ENCODE measurements at regions not wholly inside any gene's neighbourhood (a gene's known extent, or its start where the extent isn't known, plus 50 kb on each side); places are given as distances from the start of the nearest gene placed in this dataset.

DNA sequence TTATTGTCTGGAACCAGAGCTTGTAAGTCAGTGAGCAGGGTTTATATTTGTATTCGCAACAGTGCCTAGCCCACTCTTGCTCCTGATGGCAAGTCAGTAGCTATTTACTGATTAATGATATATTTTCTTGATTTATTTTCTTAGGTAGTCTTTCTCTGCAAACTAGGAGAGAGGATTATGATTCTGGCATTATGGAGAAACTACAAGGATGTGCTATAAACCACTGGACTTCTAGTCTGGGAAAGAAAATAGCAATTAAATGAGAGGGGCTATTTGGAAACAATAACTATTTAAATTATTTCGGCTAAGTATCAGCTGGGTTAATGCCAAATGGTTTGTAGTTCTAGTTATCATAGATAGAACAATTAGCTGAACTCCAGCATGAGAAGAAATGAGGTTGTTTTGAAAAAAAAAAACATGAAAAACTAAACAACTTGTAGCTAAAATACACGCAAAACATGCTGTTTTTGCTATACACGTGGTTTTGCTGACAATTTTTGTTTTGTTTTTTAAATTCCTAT, 304.9 kb upstream of the TCF21 start:
- H3K9me3 Mint-ChIP-seq = peaks cover 0 to 4% of the 10 kb centered on the region in 2 donors
- no peaks in the 10 kb centered on the region for H3K36me3 Mint-ChIP-seq
- H3K27ac Mint-ChIP-seq = no peak overlapping the region
- ATAC-seq (no peak), DNase-seq (ENCODE audit: low spot score in 2 of 2) (no peak)

DNA sequence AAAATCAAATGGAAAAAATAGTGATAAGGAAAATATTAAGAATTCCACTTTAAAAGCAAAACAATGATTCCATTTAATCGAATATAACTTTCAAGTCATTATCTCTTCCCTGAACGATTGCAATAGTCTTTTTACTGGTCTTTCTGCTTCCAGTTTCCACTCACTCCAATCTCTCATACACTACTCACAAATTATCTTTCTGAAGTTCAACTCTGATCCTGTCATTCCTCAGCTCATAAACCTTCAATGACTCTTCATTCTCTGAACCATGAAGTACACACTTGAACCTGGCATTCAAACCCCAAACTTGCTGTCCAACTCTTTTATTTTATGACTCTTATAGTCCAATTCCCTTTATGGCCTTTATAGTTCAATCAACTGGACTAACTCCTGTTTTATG, 304.1 kb upstream of the TCF21 start:
- Mint-ChIP-seq H3K27ac (no peak overlapping the region), H3K36me3 (no peaks in the 10 kb centered on the region), H3K9me3 (peaks cover 0 to 4% of the 10 kb centered on the region in 2 donors)
- DNase-seq (ENCODE audit: low spot score in 2 of 2) (no peak), ATAC-seq (no peak)

DNA sequence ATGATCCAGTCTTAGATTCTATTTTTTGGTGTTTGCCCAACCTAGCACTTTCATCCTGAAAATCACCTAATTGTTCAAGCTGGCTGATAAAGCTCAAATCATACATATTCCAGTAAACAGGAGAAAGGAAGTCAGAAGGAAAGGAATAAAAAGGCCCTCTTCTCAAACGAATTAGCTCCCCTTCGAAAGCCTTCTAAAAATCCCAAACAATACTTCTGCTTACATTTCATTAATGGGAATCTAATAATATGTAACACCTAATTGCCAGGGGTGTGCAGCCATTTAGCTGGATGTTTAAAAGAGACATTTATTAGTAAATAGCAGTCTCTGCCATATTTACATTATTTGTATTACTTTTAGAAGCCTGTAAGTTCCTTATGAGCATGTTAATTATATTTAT, 302.9 kb upstream of the TCF21 start:
- ATAC-seq = no peak
- no peaks in the 10 kb centered on the region for H3K36me3 Mint-ChIP-seq

DNA sequence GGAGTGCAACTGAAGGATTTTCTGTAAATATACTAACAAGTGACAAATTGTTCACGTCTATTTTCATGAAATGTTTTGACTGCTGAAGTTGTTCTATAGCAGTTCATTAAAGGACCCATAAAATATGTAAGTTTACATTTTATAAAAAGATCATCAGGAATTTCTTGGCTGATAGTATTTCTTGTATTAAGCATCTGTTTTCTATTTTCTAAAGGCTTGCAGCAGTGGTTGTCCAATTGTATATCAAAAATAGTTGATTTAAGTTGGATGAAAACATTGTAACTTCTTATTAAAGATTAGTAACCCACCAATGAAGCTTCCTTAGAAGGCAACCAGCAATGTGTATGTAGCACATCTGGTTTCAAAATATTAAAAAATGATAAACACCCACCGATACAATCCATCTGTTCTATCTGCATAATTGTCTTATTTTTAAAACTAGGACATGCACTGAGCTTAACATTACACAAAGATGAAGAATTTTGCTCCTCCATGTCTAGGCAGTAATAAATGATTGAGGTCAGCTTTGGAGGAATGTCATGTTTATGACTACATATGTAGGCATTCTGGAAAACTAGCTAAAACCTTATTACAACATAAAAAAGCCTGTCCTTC, 301.3 kb upstream of the TCF21 start:
- Mint-ChIP-seq H3K27ac (no peak overlapping the region), H3K9me3 (peaks cover 0 to 7% of the 10 kb centered on the region in 2 donors), H3K36me3 (no peaks in the 10 kb centered on the region)
- ATAC-seq = no peak
- no peak for DNase-seq (ENCODE audit: low spot score in 2 of 2)

More for the DNA sequence above, 302.9 kb upstream of the TCF21 start:
- no peak overlapping the region for H3K27ac Mint-ChIP-seq
- peaks cover 0 to 9% of the 10 kb centered on the region in 2 donors for H3K9me3 Mint-ChIP-seq
- DNase-seq (ENCODE audit: low spot score in 2 of 2) = no peak

DNA sequence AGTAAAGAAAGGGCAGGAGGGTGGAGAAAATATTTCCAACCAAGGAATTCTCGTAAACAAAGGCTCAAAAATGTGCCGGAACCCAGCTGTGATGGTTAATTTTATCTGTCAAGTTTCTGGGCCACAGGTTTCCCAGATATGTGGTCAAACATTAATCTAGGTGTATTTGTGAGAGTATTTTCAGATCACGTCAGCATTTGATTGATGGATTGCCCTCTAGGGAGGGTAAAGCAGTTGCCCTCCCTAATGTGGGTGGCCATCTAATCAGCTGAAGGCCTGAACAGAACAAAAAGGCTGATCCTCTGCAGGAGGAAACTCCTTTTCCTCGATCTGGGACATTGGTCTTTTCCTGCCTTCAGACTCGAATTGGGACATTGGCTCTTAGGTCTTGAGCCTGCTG, 298.7 kb upstream of the TCF21 start:
- no peak for DNase-seq (ENCODE audit: low spot score in 2 of 2)
- H3K36me3 Mint-ChIP-seq = no peaks in the 10 kb centered on the region
- no peak for ATAC-seq
- peaks cover 0 to 6% of the 10 kb centered on the region in 2 donors for H3K9me3 Mint-ChIP-seq
- H3K27ac Mint-ChIP-seq = no peak overlapping the region

DNA sequence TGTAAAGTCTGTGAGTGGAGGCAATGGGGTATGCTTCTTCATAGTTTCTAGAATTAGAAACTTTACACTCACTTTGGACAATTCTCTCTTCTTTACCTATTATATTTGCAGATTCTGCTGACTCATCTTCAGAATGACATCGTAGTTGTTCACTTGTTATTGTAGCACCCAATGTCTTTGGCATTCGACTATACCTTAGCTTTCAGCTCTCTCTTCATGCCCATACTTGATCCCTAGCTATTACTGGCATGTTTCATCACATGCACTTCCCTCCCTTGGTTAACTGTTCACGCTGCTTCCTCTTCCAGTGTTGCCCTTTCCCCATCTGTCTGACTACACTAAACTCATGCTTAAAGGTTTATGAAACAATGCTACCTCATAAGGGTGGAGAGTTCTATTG, 298.1 kb upstream of the TCF21 start:
- no peak for DNase-seq (ENCODE audit: low spot score in 2 of 2)
- Mint-ChIP-seq H3K36me3 (no peaks in the 10 kb centered on the region), H3K9me3 (peaks cover 0 to 6% of the 10 kb centered on the region in 2 donors), H3K27ac (no peak overlapping the region)
- no peak for ATAC-seq

DNA sequence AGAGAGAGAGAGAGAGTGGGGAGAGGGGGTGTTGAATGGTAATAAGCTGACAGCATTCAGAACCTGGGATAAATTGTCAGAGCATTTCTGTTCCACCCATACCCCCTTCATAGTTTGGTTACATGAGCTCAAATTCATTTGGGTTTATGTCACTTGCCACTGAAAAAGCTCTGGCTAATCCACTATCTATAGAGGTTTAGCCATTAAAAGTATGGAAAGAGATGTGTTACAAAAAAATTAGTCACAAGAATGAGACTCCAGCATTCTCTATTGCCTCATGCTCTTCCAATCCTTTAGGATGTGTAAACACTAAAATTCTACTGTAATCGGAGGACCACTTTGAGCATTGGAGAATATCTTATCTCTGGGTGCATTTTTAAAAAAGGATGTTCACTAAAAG, 297.6 kb upstream of the TCF21 start:
- DNase-seq (ENCODE audit: low spot score in 2 of 2) = no peak
- ATAC-seq = no peak
- no peak overlapping the region for H3K27ac Mint-ChIP-seq
- H3K9me3 Mint-ChIP-seq = peaks cover 0 to 6% of the 10 kb centered on the region in 2 donors
- no peaks in the 10 kb centered on the region for H3K36me3 Mint-ChIP-seq

DNA sequence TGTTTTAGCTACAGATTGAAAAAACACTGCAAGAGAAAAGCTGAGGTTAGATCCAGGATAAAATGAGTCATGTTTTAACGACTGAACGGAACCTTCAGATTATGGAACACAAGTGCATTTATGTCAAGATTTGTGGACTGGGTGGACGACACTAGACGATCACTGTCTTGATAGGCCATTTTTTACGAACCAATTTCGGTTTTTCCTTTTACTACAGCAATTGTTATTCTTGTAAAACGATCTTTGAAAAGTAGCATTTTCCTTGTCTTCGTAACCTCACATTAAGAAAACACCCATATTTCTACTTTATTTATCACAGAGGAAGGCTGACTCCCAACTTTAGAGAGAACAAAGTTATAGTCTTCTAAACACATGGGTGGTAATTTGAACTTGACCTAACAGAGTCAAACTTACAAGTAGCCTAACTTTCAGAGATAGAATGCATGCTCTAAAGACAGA, 294.2 kb upstream of the TCF21 start:
- no peaks in the 10 kb centered on the region for H3K36me3 Mint-ChIP-seq
- no peak for ATAC-seq
- peaks cover 0 to 6% of the 10 kb centered on the region in 2 donors for H3K9me3 Mint-ChIP-seq
- no peak overlapping the region for H3K27ac Mint-ChIP-seq
- DNase-seq (ENCODE audit: low spot score in 2 of 2) = no peak

DNA sequence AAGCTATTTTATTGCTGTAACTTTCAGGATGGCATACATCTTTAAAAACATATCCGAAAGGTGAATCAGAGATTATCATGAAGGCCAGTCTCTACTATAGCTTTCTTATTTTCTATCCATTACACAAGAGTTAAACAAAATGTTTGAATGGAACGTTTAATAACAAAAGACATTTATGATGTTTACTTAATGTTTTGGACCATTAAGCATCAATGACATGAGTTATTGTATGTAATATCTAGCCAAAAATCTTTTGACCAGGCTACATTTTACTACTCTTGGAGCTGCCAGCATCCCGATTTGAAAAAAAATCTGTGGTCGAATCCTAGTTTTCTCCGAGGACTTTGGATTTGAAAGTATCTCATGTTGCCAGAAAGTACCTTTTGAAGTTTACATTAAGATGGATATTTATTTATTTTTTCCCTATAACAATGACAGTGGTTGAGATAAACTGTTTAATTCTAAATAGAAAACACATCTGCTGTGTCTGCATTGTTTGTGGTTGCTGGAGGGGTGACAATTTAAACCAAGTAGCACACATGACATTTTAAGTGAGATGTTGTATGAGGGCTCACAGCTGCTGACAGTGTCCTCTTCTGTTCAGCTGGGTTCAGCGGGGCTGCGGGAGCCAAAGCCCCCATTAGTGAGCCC, 293.7 kb upstream of the TCF21 start:
- Mint-ChIP-seq H3K27ac (no peak overlapping the region), H3K9me3 (peaks cover 0 to 6% of the 10 kb centered on the region in 2 donors), H3K36me3 (no peaks in the 10 kb centered on the region)
- ATAC-seq (no peak), DNase-seq (ENCODE audit: low spot score in 2 of 2) (no peak)

DNA sequence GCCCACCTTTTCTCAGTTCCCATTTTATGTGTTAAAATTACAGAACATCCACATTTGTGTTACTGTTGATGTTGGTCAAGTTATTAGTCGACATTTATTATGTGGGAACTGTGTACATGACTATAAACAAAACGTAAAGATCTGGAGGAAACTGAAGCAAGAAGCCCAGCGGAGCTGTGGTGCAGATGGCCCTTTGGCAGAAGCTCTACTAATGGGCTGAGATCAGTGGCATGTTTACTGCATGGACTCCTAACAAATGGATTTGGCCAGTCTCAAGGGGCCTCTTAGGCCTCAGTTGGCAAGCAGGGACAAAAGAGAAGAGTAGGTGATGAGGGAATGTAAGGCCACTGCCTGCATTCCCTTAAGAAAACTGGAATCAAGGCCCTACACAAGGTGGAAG, 282.1 kb upstream of the TCF21 start:
- ATAC-seq (no peak), DNase-seq (ENCODE audit: low spot score in 2 of 2) (no peak)
- no peaks in the 10 kb centered on the region for H3K36me3 Mint-ChIP-seq
- H3K9me3 Mint-ChIP-seq = no peaks in the 10 kb centered on the region
- no peak overlapping the region for H3K27ac Mint-ChIP-seq

DNA sequence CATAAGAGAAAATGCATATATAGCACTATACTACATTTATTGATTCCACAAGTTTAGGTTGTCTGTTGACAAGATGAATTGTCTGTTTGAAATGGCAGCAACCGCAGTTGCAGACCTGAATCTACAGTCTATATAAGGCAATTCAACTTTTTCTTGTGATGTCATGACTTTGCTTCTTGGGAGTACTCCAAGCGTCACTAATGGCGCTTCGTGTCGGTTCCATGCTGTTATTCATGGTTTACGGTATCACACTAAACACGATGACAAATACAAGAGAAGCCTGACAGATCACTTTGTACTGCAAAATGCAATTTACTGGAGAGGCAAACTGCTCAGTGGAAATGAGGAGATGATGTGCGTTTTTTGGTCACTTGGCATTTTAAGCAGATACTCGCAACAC, 280.3 kb upstream of the TCF21 start:
- Mint-ChIP-seq H3K9me3 (no peaks in the 10 kb centered on the region), H3K36me3 (no peaks in the 10 kb centered on the region), H3K27ac (no peak overlapping the region)
- ATAC-seq (no peak), DNase-seq (ENCODE audit: low spot score in 2 of 2) (no peak)

DNA sequence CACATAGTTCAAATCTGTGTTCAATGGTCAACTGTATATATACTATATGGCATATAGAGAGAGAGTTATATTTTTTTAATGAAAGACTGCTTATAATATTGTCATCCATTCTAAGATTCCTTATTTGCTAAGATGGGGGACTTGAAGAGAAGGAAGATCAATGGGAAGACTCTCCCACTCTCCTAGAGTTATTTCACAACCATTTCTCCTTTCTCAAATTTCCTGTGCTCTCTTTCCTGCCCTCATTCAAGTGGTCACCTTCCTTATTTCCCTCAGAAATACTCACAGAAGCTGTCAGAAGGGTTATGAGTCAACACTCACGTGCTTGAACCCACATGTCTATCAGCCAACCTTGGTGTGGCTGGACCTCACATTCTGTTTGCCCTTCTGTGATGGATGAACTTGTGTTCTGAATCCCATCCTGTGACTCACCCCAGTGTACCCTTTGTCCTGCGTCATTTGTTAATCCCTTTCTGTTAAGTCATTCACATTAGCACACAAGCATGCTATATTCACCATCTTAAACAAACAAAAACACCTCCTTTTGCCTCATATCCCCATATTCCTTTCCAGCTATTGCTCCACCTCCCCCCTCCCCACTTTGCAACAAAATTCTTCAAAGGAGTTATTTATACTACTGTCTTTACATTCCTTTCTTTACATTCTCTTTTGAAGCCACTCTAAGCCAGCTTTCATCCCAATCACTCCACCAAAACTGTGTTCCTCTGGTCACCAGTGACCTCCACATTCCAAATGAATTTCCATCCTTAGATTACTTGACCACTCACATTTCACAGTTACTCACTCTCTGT, 279.3 kb upstream of the TCF21 start:
- Mint-ChIP-seq H3K9me3 (no peaks in the 10 kb centered on the region), H3K36me3 (no peaks in the 10 kb centered on the region), H3K27ac (no peak overlapping the region)
- ATAC-seq (no peak), DNase-seq (ENCODE audit: low spot score in 2 of 2) (no peak)

DNA sequence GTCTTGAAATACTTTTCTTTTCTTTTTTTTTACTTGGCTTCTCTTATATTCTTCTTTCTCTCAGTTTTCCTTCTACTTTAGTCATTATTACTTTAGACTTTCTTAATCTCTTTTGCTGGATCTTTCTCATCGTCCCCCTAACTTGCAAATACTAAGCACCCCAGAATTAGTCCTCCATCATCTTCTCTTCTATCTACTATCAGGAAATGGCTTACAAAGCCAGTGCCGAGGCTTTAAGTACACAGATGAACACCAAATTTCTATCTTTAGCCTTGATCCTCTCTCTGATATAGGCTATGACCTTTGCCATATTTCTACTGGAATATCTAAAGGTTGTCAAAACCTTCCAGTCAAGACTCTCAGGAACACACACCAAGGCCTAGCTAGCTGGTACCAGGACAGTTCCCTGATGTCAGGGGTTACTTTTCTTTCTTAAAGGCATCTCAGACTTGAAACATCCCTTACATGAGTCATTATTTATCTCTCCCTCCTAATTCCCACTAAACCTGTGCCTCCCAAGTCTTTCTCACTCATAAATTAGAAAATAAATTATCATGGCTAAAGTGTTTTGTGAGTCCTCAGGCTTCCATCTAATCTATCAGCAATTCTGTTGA, 278.6 kb upstream of the TCF21 start:
- no peak overlapping the region for H3K27ac Mint-ChIP-seq

DNA sequence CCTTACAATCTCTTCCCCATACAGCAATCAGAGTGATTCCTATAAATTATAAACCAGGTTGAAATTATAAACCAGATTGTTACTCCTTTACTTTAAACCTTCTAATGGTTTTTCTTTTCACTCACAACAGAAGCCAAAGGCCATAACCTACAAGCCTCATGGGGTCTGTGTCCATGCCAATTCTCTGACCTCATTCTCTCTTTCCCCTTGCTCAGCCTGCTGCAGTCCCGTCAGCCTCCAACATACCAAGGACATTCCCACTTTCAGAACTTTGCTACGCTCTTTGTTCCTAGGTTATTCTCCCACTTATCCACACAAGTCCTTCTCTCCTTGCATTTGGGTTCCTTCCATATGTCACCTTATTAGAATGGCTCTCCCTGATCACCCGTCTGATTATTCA, 277.9 kb upstream of the TCF21 start:
- H3K27ac Mint-ChIP-seq = no peak overlapping the region
- DNase-seq (ENCODE audit: low spot score in 2 of 2) (no peak), ATAC-seq (no peak)
- no peaks in the 10 kb centered on the region for H3K9me3 Mint-ChIP-seq
- H3K36me3 Mint-ChIP-seq = no peaks in the 10 kb centered on the region

More for the DNA sequence above, 278.6 kb upstream of the TCF21 start:
- Mint-ChIP-seq H3K9me3 (no peaks in the 10 kb centered on the region), H3K36me3 (no peaks in the 10 kb centered on the region)
- ATAC-seq (no peak), DNase-seq (ENCODE audit: low spot score in 2 of 2) (no peak)

DNA sequence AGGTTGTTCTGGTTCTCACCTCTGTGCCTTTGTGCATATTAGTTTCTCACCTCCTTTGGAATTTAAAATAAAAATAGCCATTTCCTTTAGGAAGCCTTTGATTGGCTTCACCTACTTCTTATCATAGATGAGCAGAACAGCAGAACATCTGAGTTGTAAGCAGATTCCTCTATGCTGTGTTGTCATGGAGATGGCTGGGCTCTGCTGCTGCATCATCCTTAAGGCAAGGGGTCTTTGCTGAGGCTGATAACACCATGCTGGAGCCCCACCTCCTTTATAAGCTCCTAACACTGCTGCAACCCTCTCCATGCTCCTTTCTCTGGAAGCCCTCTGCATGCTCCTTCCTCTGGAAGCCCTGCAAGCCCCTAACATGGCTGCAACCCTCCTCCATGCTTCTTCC, 276.5 kb upstream of the TCF21 start:
- Mint-ChIP-seq H3K36me3 (peaks cover 0 to 3% of the 10 kb centered on the region in 2 donors), H3K27ac (no peak overlapping the region), H3K9me3 (peaks cover 2 to 6% of the 10 kb centered on the region in 2 donors)
- no peak for ATAC-seq
- DNase-seq (ENCODE audit: low spot score in 2 of 2) = no peak

DNA sequence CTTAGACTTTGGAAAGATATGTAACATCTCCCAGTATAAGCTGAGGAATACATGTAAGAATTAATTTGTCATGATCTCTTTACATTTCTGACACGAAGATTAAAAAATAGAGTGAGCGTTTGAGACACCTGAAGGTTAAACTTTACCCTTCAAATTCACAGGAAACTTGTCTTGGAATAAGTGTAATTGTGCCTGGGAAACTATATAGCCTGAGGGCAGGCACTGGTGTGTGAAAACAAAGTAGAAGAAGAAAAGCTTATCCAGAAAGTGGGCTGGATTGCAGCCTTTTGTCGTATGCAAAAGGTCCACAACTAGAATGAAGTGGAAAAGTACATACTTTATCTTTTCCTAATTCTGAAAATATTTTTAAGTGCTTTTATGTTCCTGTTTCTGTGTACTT, 275.7 kb upstream of the TCF21 start:
- Mint-ChIP-seq H3K9me3 (peaks cover 5 to 9% of the 10 kb centered on the region in 2 donors), H3K36me3 (peaks cover 0 to 4% of the 10 kb centered on the region in 2 donors), H3K27ac (no peak overlapping the region)
- ATAC-seq (no peak), DNase-seq (ENCODE audit: low spot score in 2 of 2) (no peak)

DNA sequence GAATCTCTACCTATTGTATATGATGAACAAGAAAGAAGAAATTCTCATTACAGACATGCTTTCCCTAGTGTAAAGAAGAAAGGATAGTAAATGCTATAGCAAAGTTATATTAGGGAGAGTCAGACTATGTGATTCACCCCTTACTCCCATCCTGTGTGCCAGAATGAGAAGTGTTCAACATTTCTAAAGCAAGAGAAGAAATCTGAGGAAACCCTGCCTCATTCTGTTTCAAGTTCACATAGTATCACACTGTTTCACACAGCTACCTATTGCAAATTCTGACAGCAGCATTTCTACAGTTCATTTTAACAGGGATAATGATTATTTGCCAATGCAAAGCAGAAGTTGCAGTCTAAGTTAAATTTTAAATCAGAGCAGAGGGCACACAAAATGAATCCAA, 267.2 kb upstream of the TCF21 start:
- no peak for ATAC-seq
- H3K36me3 Mint-ChIP-seq = peaks cover 0 to 4% of the 10 kb centered on the region in 2 donors
- no peak overlapping the region for H3K27ac Mint-ChIP-seq
- DNase-seq (ENCODE audit: low spot score in 2 of 2) = no peak
- peaks cover 11 to 12% of the 10 kb centered on the region in 2 donors for H3K9me3 Mint-ChIP-seq
